Gastroesophageal sphincter (tissue), 3 donors: ENCODE measurements at regions not wholly inside any gene's neighbourhood (a gene's known extent, or its start where the extent isn't known, plus 50 kb on each side); places are given as distances from the start of the nearest gene placed in this dataset.
"Not testable (repeated sequence)": the region's sequence is repeated elsewhere in the genome, so short reads cannot be mapped to it uniquely, and the experiment has no call there.

Experiments
- CTCF ChIP-seq, 4 experiments: fragments of 200-600 bp in 2 of 4; fragments of 450-650 bp in 2 of 4; sonication (generic) in 1 of 4; IDR thresholded peaks; one replicate each; pipeline ENCODE4 v1.5.1; 2017 to 2019; ENCODE audit warnings: antibody characterized with exemption in 4 of 4, mild to moderate bottlenecking in 2 of 4, moderate library complexity in 2 of 4
- POLR2A ChIP-seq, 2 donors: fragments of 450-650 bp; IDR thresholded peaks; one replicate each; pipeline ENCODE4 v1.6.1; 2017; ENCODE audit warnings: antibody characterized with exemption in 2 of 2, mild to moderate bottlenecking in 2 of 2, moderate library complexity in 1 of 2
- POLR2AphosphoS5 ChIP-seq: sonication (generic); formaldehyde crosslinking; IDR thresholded peaks from one replicate; pipeline ENCODE4 v1.6.1; 2017; ENCODE audit warnings: antibody characterized with exemption

- not testable (repeated sequence) for TF ChIP-seq CTCF (IDR thresholded peaks at IDR 0.05); POLR2AphosphoS5; POLR2A (IDR thresholded peaks at IDR 0.05)
Observed at GRCh38 chr17:22119016-22119415, 426.7 kb downstream of the KCNJ18 start.
